Glutamatergic neuron (in vitro differentiated cells): ENCODE measurements at regions not wholly inside any gene's neighbourhood (a gene's known extent, or its start where the extent isn't known, plus 50 kb on each side); places are given as distances from the start of the nearest gene placed in this dataset.

ENCODE experiments used
- DNase-seq: peaks from one replicate; pipeline ENCODE4 v3.0.0; 2022
- H3K27ac Mint-ChIP-seq: one replicate; pipeline ENCODE4 v1.8.0; 2020; ENCODE audit warnings: mild to moderate bottlenecking, mixed read lengths, inconsistent platforms; ENCODE audit not compliant: unreplicated experiment
- H3K27me3 Mint-ChIP-seq: one replicate; pipeline ENCODE4 v1.8.0; 2020; ENCODE audit warnings: mild to moderate bottlenecking, moderate library complexity, mixed read lengths, inconsistent platforms; ENCODE audit not compliant: unreplicated experiment
- H3K36me3 Mint-ChIP-seq: one replicate; pipeline ENCODE4 v1.8.0; 2020; ENCODE audit warnings: mild to moderate bottlenecking, mixed read lengths, inconsistent platforms; ENCODE audit not compliant: unreplicated experiment
- H3K4me1 Mint-ChIP-seq: one replicate; pipeline ENCODE4 v1.8.0; 2020; ENCODE audit warnings: mild to moderate bottlenecking, low read depth, mixed read lengths, inconsistent platforms; ENCODE audit not compliant: unreplicated experiment
- H3K4me3 Mint-ChIP-seq: one replicate; pipeline ENCODE4 v1.8.0; 2020; ENCODE audit warnings: mild to moderate bottlenecking, mixed read lengths, inconsistent platforms; ENCODE audit not compliant: unreplicated experiment
- H3K9me3 Mint-ChIP-seq: one replicate; pipeline ENCODE4 v1.8.0; 2020; ENCODE audit warnings: mild to moderate bottlenecking, moderate library complexity, mixed read lengths, inconsistent platforms; ENCODE audit not compliant: unreplicated experiment
- TF ChIP-seq, protein P1 (sequence below): fragments of 200-600 bp; sonication (generic); IDR thresholded peaks from one replicate; pipeline ENCODE4 v1.5.0; 2021; ENCODE audit not compliant: partially characterized antibody, unreplicated experiment

DNA sequence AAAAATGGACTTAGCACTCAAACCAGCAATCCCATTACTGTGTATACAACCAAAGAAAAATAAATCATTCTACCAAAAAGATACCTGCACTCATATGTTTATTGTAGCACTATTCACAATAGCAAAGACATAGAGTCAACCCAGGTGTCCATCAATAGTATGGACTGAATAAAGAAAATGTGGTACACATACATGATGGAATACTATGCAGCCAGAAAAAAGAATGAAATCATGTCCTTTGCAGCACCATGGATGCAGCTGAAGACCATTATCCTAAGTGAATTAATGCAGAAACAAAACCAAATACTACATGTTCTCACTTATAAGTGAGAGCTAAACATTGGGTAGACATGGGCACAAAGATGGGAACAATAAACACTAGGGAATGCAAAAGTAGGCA lies 236.8 kb upstream of the POU5F2 start:
- H3K9me3 Mint-ChIP-seq, result peaks cover 2% of the 10 kb centered on the region
- no peaks in the 10 kb centered on the region for H3K4me1 Mint-ChIP-seq
- peaks cover 27% of the 10 kb centered on the region for H3K36me3 Mint-ChIP-seq
- DNase-seq, result no peak
- no peak overlapping the region for H3K27ac Mint-ChIP-seq
- H3K27me3 Mint-ChIP-seq, result no peaks in the 10 kb centered on the region
- H3K4me3 Mint-ChIP-seq, result no peak overlapping the region
- TF ChIP-seq, protein P1, sequence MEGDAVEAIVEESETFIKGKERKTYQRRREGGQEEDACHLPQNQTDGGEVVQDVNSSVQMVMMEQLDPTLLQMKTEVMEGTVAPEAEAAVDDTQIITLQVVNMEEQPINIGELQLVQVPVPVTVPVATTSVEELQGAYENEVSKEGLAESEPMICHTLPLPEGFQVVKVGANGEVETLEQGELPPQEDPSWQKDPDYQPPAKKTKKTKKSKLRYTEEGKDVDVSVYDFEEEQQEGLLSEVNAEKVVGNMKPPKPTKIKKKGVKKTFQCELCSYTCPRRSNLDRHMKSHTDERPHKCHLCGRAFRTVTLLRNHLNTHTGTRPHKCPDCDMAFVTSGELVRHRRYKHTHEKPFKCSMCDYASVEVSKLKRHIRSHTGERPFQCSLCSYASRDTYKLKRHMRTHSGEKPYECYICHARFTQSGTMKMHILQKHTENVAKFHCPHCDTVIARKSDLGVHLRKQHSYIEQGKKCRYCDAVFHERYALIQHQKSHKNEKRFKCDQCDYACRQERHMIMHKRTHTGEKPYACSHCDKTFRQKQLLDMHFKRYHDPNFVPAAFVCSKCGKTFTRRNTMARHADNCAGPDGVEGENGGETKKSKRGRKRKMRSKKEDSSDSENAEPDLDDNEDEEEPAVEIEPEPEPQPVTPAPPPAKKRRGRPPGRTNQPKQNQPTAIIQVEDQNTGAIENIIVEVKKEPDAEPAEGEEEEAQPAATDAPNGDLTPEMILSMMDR, result no peak

DNA sequence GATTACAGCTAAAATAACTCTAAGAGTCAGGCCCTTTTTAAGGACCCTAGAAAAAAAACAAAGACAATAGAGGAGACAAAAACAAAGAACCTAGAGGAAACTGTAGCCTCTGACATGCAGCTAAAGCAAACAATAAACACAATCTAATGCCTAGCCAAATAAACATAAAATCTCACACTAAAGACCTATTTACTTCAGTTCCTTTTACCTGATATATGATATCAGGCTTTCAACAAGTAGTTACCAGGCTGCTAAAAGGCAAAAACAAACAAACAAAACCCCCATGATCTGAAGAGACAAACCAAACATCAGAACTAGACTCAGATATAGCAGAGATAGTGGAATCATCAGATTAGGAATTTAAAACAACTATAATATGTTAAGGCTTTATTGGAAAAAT lies 226.5 kb upstream of the POU5F2 start:
- Mint-ChIP-seq H3K4me1 (no peaks in the 10 kb centered on the region), H3K27me3 (no peaks in the 10 kb centered on the region), H3K36me3 (no peaks in the 10 kb centered on the region), H3K9me3 (no peaks in the 10 kb centered on the region), H3K4me3 (no peak overlapping the region), H3K27ac (no peak overlapping the region)
- TF ChIP-seq, protein P1, result no peak
- DNase-seq, result no peak

DNA sequence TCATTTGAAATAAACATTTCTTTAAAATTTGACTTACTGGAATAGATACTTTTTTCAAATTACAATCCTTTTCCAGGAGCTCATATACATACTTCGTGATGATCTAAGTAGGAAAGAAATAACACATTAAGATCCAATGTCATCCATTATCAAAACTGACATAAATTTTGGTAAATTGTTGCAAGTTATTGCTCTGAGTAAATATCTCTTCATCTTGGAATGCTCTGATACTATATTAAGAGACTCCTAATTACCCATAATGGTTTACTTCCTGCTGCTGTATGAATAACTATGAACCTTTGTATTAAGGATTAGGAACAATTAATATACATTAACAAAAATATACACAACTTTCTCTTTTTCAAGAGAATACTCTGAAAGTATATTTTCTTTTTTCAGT lies 223.0 kb upstream of the POU5F2 start:
- no peaks in the 10 kb centered on the region for H3K4me1 Mint-ChIP-seq
- DNase-seq, result no peak
- no peak overlapping the region for H3K27ac Mint-ChIP-seq
- H3K4me3 Mint-ChIP-seq, result no peak overlapping the region
- no peaks in the 10 kb centered on the region for H3K36me3 Mint-ChIP-seq
- TF ChIP-seq, protein P1, result no peak
- H3K9me3 Mint-ChIP-seq, result no peaks in the 10 kb centered on the region
- no peaks in the 10 kb centered on the region for H3K27me3 Mint-ChIP-seq

DNA sequence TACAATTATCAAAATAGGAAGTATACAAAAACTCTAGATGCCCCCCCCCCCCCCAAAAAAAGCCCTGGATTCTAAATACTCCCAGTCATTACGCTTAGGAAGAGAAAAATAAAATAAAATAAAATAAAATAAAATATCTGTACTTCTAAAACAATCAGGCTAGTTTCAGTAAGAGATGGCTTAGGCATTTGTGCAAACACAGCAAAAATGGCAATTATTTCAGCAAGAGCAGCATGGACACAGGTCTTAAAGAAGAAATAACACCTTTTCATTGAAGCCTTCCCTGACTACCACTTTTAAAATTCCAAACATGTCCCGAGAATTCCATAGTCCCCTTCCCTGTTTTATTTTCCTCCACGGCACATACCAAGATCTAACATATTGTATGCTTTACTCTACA lies 218.6 kb upstream of the POU5F2 start:
- Mint-ChIP-seq H3K27ac (no peak overlapping the region), H3K9me3 (no peaks in the 10 kb centered on the region), H3K36me3 (no peaks in the 10 kb centered on the region), H3K4me1 (no peaks in the 10 kb centered on the region), H3K4me3 (no peak overlapping the region), H3K27me3 (no peaks in the 10 kb centered on the region)
- no peak for DNase-seq
- TF ChIP-seq, protein P1, result no peak

DNA sequence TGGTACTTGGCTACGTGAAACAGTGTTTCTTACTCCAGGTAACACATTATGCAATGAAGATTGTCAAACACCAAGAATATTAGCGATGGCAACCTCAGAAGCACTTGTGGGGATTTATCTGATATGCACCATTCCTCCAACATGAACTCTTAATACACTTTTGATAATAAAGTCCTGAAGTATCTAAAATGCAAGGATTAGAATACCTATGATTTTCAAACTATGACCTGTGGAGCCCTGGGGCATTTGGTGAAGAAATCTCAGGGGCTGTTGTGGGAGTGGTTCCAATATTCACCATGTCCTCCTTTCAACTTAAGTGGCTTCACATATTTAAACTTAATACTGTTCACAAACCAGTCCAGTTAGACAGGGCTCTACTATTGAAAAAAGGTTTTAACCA lies 214.6 kb upstream of the POU5F2 start:
- Mint-ChIP-seq H3K4me1 (no peaks in the 10 kb centered on the region), H3K9me3 (no peaks in the 10 kb centered on the region), H3K27ac (no peak overlapping the region), H3K27me3 (peaks cover 3% of the 10 kb centered on the region), H3K4me3 (no peak overlapping the region), H3K36me3 (no peaks in the 10 kb centered on the region)
- DNase-seq, result no peak
- TF ChIP-seq, protein P1, result no peak
